NCI-H69 (cell line): ENCODE measurements at regions not wholly inside any gene's neighbourhood (a gene's known extent, or its start where the extent isn't known, plus 50 kb on each side); places are given as distances from the start of the nearest gene placed in this dataset.
A peak's percentile ranks its signal among the peaks of the same experiment; 100 is the strongest.
"Not testable (repeated sequence)": the region's sequence is repeated elsewhere in the genome, so short reads cannot be mapped to it uniquely, and the experiment has no call there.

Source experiments
- DNase-seq: peaks from one replicate; lab custom pipeline; 2025; lab: John Stamatoyannopoulos, UW

- DNase-seq: peak; percentile 88
Observed at GRCh38 chr7:65251851-65252620, 121.6 kb upstream of the ZNF92 start.

- DNase-seq: no peak
Observed at GRCh38 chr7:65250697-65251395, 122.8 kb upstream of the ZNF92 start.

GRCh38 chr7:65250216-65250615, 123.4 kb upstream of the ZNF92 start:
- no peak for DNase-seq

GRCh38 chr7:65247491-65247890, 126.2 kb upstream of the ZNF92 start:
- no peak for DNase-seq

GRCh38 chr7:65239707-65240352, 133.8 kb upstream of the ZNF92 start:
- DNase-seq: peak; percentile 56

- DNase-seq: no peak
Observed at GRCh38 chr7:65239324-65239706, 134.3 kb upstream of the ZNF92 start.

- no peak for DNase-seq
Observed at GRCh38 chr7:65238785-65239184, 134.9 kb upstream of the ZNF92 start.

- peak; percentile 20 for DNase-seq
Observed at GRCh38 chr7:65235586-65235985, 138.1 kb upstream of the ZNF92 start.

- no peak for DNase-seq
Observed at GRCh38 chr7:65233409-65234034, 140.1 kb upstream of the ZNF92 start.

- DNase-seq: no peak
Observed at GRCh38 chr7:65230231-65230630, 143.4 kb upstream of the ZNF92 start.

- DNase-seq: no peak
Observed at GRCh38 chr7:65225422-65226006, 148.1 kb upstream of the ZNF92 start.

- no peak for DNase-seq
Observed at GRCh38 chr7:65222655-65223054, 151.0 kb upstream of the ZNF92 start.

- no peak for DNase-seq
Observed at GRCh38 chr7:65221683-65222082, 152.0 kb upstream of the ZNF92 start.

GRCh38 chr7:65219623-65220022, 154.0 kb upstream of the ZNF92 start:
- DNase-seq: no peak

- peak; percentile 84 for DNase-seq
Observed at GRCh38 chr7:65216469-65216868, 157.2 kb upstream of the ZNF92 start.

GRCh38 chr7:65213260-65213659, 160.4 kb upstream of the ZNF92 start:
- DNase-seq: peak; percentile 58

GRCh38 chr7:65199221-65199620, 174.4 kb upstream of the ZNF92 start:
- not testable (repeated sequence) for DNase-seq

GRCh38 chr7:65193334-65194058, 180.2 kb upstream of the ZNF92 start:
- DNase-seq: not testable (repeated sequence)

- DNase-seq: not testable (repeated sequence)
Observed at GRCh38 chr7:65177041-65177440, 170.6 kb upstream of the ERV3-1 start.

- DNase-seq: not testable (repeated sequence)
Observed at GRCh38 chr7:65150105-65150504, 143.6 kb upstream of the ERV3-1 start.

GRCh38 chr7:65146118-65146914, 139.8 kb upstream of the ERV3-1 start:
- not testable (repeated sequence) for DNase-seq
